Tongue (tissue), 1 donor: ENCODE measurements at regions not wholly inside any gene's neighbourhood (a gene's known extent, or its start where the extent isn't known, plus 50 kb on each side); places are given as distances from the start of the nearest gene placed in this dataset.

Source experiments
- DNase-seq: peaks from one replicate; pipeline ENCODE4 v3.0.0-alpha.2; 2015

DNA sequence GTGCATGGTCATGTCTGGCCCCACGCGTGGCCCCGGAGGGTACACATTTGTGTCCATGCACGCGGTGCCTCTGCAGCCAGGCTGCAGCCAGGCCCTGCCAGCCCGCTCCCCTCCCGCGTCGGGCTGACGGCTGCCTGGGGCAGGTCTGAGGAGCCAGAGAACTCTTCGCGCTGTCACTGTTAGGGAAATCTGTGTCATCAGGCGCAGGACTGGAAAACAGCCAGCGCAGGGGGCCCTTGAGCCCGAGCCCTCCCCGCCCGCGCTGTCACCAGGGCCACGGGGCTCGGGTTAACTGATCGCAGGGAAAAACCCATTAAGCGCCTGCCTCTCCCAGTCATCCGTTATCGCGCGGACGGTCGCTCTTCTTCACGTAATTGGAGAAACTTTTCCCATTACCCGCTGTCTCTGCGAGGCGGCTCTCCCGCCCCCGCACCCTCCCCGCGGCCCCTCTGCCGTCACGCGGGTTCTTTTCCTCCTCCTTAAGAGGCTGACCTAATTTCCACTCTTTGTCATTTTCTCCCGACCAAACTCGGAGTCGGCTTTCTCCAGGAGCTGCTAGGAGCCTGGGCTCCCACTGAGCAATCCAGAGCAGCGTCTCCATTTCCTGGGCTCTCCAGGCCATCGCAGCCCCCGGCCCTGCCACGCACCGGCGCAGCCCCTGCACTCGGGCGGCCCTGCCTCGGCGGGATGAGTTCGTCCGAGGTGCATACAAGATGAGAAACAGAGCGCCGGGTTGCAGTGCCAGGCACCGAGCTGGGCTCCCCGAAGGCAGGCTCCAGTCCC lies 57.5 kb upstream of the PRR23E start:
- peak; percentile 60 for DNase-seq

DNA sequence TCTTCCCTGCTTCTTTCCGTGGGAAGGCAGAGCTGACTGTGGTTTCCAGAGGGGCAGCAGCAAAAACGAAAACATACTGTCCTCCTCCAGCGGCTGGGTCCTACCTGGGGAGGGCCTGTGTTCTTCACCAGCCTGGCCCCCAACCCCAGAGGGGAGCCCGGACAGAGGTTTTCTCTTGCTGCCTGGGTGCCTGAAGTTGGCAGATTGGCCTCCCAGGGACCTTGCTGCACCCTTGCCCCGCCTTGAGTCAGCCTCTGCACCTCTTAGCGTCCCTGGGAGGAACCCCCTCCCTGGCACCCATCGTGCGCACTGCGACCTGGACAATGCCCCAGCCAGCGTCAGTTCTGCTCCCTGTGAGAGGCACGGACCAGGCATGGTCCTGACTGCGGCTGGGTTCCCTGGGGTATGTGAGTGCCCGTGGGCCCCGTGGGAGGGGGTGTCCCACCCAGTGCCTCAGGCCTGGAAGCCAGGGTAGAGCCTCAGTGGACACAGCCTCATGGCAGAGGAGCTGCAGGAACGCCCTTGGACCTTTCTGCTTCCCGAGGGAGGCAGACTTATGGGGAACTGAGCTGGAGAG lies 56.8 kb upstream of the PRR23E start:
- no peak for DNase-seq

DNA sequence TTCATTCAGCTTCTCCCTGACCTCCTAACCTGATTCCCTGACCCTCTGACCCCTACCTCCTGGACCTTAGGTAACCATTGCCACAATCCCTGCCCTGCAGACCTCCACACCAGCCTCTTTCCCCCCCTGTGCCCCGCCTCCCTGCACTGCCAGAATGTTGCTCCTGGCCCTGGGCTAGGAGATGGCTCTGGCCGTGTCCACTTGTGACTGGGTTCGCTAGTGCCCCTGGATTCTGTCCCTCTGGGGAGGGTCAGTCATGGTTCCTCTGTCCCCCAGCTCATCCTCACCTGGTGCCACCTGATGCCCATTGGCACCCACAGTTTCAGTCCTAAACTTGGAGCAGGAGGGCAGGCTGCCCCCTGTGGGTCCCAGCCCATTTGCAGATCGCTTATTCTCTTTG lies 56.2 kb upstream of the PRR23E start:
- no peak for DNase-seq

DNA sequence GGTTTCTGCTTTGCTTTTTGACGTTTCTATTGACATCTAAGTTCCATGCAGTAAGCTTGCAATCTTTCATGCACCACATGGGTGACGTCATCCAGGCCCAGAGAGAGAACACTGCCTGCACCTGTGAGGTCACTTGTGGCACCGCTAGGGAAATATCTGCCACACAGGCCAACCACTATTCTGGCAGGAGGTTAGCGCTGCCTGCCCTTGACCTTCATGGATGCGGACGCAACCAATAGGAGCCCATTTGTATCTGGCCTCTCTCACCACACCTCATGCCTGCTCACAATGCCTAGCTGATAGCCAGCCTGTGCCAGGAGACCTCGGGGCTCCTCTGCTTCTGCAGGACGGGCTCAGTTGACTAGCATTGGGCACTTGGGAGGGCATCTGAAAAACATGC lies 55.8 kb upstream of the PRR23E start:
- DNase-seq = no peak

DNA sequence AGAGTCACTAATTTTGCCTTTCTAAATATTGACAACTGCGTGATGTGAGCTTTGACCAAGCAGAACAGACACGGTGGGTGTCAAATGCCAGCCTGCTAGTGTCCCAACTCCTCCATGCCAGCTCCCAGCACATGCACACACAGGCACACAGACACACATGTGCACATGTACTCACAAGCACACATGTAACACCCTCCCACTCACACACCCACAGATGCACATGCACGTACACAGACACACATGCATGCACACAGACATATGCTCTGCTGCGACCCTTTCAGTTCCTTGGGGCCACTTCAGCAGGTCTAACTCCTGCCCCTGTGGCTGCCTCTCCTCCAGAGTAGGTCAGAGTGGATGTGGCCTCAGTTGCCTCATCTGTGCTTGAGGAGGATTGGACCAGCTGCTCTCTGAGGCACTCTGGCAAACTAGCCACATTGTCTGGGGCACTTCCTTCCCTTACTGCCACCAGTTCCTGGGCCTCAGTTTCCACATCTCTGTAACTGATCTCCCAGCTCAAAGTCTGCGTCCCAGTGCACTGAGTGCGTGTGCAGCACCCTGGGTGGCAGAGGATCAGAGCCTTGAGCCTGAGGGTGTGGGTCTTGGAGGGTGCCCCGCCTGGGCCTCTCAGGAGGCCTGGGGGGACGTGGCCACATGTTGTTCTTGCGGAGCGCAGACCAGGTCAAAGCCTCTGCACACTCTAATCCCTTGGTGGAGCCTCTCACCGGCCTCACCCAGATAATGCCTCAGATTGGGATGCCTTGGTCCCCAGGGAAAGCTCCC lies 55.0 kb upstream of the PRR23E start:
- DNase-seq = no peak

DNA sequence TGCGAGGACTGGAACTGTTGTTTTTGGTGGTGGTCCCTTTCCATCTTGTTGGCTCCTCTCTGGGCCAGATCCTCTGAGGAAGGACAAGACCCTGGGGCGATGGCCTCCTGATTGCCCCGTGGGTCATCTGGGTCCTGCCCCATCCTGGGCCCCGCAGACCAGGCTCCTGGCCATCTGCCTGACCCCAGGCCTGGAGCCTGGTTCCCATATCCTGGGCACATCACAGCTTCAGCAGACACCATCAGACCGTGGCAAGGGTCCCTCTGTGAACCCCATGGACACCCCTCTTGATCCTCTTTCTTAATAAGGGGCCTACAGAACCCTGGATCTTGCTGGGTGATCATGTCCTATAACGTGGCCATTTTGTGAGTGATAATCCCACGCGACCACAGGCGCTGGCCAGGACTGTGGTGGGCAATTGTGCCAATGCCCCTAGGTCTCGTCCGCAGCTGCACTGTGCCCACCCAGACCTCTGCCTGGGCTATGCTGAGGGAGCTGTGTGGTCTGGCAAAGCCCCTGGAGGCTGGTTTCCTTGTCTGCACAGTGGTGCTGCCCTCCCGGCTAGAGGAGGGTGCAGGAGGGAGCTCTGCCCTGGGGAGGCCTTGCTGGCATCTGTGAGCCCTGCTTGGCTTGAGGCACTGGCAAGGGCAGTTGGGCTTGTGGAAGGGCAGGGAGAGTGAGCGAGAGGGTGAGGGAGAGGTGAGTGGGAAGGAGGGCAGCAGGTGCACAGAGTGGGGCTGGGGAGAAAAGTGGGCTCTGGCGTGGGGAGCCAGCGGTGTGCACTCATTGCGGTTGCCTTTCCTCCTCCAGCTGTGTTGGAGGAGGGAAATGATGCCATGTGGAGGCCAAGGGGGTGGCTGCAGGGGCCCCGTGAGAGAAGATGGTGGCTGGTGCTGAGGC lies 53.1 kb upstream of the PRR23E start:
- no peak for DNase-seq

DNA sequence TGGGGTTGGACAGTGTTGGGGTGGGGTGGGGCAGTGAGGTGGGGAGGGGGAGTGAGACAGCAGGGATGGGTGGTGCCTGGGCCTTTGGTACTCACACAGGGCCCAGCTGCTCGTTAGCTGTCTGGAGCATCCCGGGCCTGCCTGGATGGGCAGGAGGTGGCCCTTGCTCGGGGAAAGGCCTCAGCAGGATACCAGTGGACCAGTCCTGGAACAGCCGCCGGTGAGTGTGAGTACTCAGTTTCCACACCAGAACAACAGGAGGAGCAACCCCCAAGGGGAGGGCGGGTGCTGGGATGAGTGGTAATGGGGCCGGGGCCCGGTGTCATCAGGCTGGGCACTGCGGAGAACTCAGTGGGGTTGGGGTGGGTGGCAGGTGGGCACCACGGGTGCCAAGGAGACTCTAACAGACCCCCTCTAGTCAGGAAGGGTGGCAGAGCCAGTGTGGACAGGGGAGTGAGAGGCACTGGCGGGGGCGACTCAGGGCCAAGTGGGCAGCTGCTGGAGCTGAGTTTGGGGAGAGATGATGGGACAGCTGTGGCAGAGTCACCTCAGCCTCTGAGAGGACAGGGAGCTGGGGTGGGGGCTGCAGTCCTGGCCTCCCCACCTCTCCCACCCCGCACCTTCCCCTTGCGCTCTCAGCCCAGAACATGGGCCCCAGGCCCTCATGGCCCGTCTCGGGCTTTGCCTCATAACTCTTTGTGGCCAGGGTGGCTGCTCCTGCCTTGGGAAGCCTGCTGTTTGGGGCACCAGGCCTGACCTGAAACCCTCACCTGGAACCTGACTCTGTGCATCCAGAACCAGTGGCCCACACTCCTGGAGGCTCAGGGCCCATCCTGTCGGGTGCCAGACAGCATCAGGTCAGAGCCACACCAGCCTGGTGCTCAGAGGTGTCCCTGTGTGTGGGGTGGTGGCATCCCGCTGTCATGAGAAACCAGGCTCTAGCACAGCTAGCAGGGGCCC lies 52.1 kb upstream of the PRR23E start:
- no peak for DNase-seq

DNA sequence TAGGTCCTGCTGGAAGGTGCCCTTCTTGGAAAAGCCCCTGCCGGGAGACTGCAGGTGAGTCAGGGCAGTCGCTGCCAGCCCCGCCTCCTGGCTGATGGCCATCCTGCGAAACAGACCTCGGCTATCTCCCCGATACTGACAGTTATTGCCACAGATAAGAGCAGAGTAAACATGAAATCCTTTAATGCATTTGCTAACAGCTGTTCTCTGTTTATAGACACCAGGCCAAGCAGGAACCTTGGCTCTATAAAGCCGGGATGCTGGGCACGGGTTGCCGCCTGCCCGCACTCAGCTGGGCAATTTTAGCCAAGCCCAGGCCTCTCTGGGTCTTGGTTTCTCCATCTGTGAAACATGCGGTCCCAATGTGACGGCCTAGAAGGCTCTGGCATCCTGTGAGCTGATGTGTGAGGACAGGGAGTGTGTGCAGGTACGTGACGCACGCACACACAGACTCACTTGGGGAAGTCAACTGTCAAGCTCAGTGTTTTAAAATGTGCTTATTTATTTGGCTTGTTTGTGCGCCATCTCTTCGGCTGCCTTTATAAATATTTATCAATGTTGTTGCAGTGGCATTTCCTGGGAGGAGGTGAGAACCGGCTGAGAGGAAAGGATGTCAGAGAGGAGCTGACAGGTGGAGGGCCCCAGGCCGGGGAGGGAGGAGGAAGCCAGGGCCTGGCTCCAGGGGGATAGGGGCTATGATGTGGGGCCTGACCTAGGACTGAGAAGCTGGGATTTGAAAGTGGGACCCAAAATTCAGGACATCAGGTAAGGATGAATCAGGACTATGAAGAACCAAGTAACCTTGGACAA lies 50.8 kb upstream of the PRR23E start:
- DNase-seq = peak; percentile 28
